Astrocyte (in vitro differentiated cells and primary cell): ENCODE measurements at regions not wholly inside any gene's neighbourhood (a gene's known extent, or its start where the extent isn't known, plus 50 kb on each side); places are given as distances from the start of the nearest gene placed in this dataset.

Source experiments
- DNase-seq: peaks from one replicate; pipeline ENCODE4 v3.0.0-alpha.2; 2010; ENCODE audit warnings: low read depth
- FAIRE-seq: peaks from 2 replicates; lab custom pipeline; 2011; peaks lifted over from hg19 to GRCh38; lab: Jason Lieb, UNC
- H2AFZ ChIP-seq: 2 replicates; pipeline ENCODE4 v1.6.0; 2012; ENCODE audit warnings: low read depth, low read length, inconsistent platforms
- H3K27ac ChIP-seq: 2 replicates; pipeline ENCODE4 v1.5.1; 2011; ENCODE audit warnings: low read depth, low read length, inconsistent platforms
- H3K27me3 ChIP-seq: 2 replicates; pipeline ENCODE4 v1.6.0; 2011; ENCODE audit warnings: low read length, inconsistent platforms; ENCODE audit not compliant: insufficient read depth
- H3K36me3 ChIP-seq: 2 replicates; pipeline ENCODE4 v1.5.1; 2011; ENCODE audit warnings: low read length, inconsistent platforms; ENCODE audit not compliant: insufficient read depth
- H3K4me1 ChIP-seq: 2 replicates; pipeline ENCODE4 v1.5.1; 2011; ENCODE audit warnings: low read length, inconsistent platforms; ENCODE audit not compliant: insufficient read depth
- H3K4me2 ChIP-seq: 2 replicates; pipeline ENCODE4 v1.6.0; 2012; ENCODE audit warnings: low read length, inconsistent platforms
- H3K4me3 ChIP-seq: 2 replicates; pipeline ENCODE4 v1.5.1; 2011; ENCODE audit warnings: low read depth, mild to moderate bottlenecking, low read length, inconsistent platforms; ENCODE audit not compliant: insufficient read depth
- H3K79me2 ChIP-seq: 2 replicates; pipeline ENCODE4 v1.6.0; 2012; ENCODE audit warnings: mild to moderate bottlenecking, low read length, inconsistent platforms; ENCODE audit not compliant: insufficient read depth
- H3K9ac ChIP-seq: 2 replicates; pipeline ENCODE4 v1.6.0; 2012; ENCODE audit warnings: mild to moderate bottlenecking, low read length, inconsistent platforms
- H3K9me3 ChIP-seq: 2 replicates; pipeline ENCODE4 v1.5.1; 2012; ENCODE audit warnings: low read depth, mild to moderate bottlenecking, low read length, inconsistent platforms; ENCODE audit not compliant: insufficient read depth
- H4K20me1 ChIP-seq: 2 replicates; pipeline ENCODE4 v1.6.0; 2012; ENCODE audit warnings: low read length, inconsistent platforms; ENCODE audit not compliant: insufficient read depth
- H3K27ac Mint-ChIP-seq: one replicate; pipeline ENCODE4 v1.8.0; 2021; ENCODE audit warnings: mild to moderate bottlenecking, mixed read lengths; ENCODE audit not compliant: unreplicated experiment
- H3K27me3 Mint-ChIP-seq: one replicate; pipeline ENCODE4 v1.8.0; 2021; ENCODE audit warnings: low read depth, mixed read lengths; ENCODE audit not compliant: unreplicated experiment
- H3K36me3 Mint-ChIP-seq: one replicate; pipeline ENCODE4 v1.8.0; 2021; ENCODE audit warnings: low read depth, mixed read lengths; ENCODE audit not compliant: unreplicated experiment
- H3K4me1 Mint-ChIP-seq: one replicate; pipeline ENCODE4 v1.8.0; 2021; ENCODE audit warnings: low read depth, mixed read lengths; ENCODE audit not compliant: unreplicated experiment
- H3K4me3 Mint-ChIP-seq: one replicate; pipeline ENCODE4 v1.8.0; 2021; ENCODE audit warnings: mild to moderate bottlenecking, moderate library complexity, mixed read lengths; ENCODE audit not compliant: unreplicated experiment
- H3K9me3 Mint-ChIP-seq: one replicate; pipeline ENCODE4 v1.8.0; 2021; ENCODE audit warnings: mild to moderate bottlenecking, mixed read lengths; ENCODE audit not compliant: unreplicated experiment
- CTCF ChIP-seq: IDR thresholded peaks from 2 replicates; pipeline ENCODE4 v1.5.1; 2011; ENCODE audit warnings: low read depth, mild to moderate bottlenecking, inconsistent platforms, low read length, moderate library complexity; ENCODE audit not compliant: insufficient read depth
- EZH2 ChIP-seq: IDR thresholded peaks from 2 replicates; pipeline ENCODE4 v1.6.1; 2012; ENCODE audit warnings: mild to moderate bottlenecking, low read length, inconsistent platforms; ENCODE audit not compliant: insufficient read depth

DNA sequence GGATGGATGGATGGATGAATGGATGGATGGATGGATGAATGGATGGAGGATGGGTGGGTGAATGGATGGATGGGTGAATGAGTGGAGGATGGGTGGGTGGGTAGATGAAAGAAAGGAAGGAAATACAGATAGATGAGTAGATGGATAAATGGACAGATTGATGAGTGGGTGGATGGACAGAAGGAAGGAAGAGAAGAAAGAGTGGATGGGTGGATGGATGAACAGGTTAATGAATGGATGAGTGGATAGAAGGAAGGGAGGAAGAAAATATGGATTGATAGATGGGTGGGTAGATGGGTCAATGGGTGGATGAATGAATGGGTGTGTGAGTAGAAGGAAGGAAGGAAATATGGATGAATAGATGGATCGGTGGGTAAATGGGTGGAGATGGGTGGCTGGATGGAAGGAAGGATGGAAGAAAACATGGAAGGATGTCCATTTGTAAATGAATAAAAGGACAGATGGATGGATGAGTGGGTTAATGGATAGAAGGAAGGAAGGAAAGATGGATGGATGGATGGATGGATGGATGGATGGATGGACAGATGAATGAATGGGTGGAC, 97.3 kb upstream of the TNRC6C start:
- H3K36me3 ChIP-seq: no peaks in the 10 kb centered on the region
- H3K27me3 Mint-ChIP-seq: peaks cover 78% of the 10 kb centered on the region
- no peaks in the 10 kb centered on the region for H3K4me1 Mint-ChIP-seq
- no peak overlapping the region for H3K27ac Mint-ChIP-seq
- no peak overlapping the region for H3K4me2 ChIP-seq
- no peaks in the 10 kb centered on the region for H3K9me3 ChIP-seq
- peaks cover 18% of the 10 kb centered on the region for H3K27me3 ChIP-seq
- H3K4me1 ChIP-seq: no peaks in the 10 kb centered on the region
- TF ChIP-seq EZH2: no peak
- no peak for TF ChIP-seq CTCF
- no peak overlapping the region for H3K27ac ChIP-seq
- H2AFZ ChIP-seq: no peak overlapping the region
- FAIRE-seq: no peak
- H3K4me3 ChIP-seq: no peak overlapping the region
- H3K36me3 Mint-ChIP-seq: no peaks in the 10 kb centered on the region
- H4K20me1 ChIP-seq: no peaks in the 10 kb centered on the region
- no peak for DNase-seq
- H3K4me3 Mint-ChIP-seq: no peak overlapping the region
- peaks cover 7% of the 10 kb centered on the region for H3K9me3 Mint-ChIP-seq
- H3K79me2 ChIP-seq: no peaks in the 10 kb centered on the region
- no peak overlapping the region for H3K9ac ChIP-seq

DNA sequence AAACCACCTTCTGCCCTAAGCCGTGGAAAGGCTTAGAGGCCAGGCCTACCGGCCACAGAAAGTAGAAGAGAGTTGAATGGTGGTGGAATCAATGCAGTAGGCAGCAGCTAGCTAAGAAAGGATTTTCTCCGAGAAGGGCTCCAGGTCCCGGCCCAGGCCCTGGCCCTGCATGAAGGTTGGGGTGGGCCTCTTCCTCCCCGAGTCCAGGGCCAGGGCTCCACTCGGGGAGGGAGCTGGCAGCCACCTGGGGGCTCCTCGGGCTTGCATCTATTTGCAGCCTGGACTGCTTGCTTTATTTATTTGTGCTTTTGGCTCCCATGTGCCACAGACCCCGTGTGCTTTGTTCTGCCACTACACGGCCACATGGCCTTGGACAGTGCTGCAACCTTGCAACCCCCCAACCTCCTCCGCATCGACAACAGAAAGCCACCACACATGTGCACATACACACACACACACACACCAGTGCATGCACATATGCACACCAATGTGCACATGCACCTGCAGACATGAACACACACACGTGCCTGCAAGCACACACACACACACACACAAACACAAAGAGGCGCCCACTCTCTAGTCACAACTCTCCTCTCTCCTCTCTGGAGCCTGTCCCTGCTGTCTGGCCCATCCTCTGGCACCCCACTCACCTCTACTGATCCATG, 96.4 kb upstream of the TNRC6C start:
- Histone ChIP-seq H4K20me1 (no peaks in the 10 kb centered on the region), H3K27ac (no peak overlapping the region), H3K36me3 (no peaks in the 10 kb centered on the region), H3K9me3 (no peaks in the 10 kb centered on the region), H3K27me3 (peaks cover 16% of the 10 kb centered on the region), H3K4me2 (no peak overlapping the region), H3K4me3 (no peak overlapping the region), H3K79me2 (no peaks in the 10 kb centered on the region), H3K4me1 (no peaks in the 10 kb centered on the region), H2AFZ (no peak overlapping the region), H3K9ac (no peak overlapping the region)
- TF ChIP-seq EZH2 (no peak), CTCF (no peak)
- FAIRE-seq (no peak), DNase-seq (no peak)
- no peak overlapping the region for H3K27ac Mint-ChIP-seq
- no peaks in the 10 kb centered on the region for H3K36me3 Mint-ChIP-seq
- H3K4me3 Mint-ChIP-seq: no peak overlapping the region
- H3K9me3 Mint-ChIP-seq: peaks cover 7% of the 10 kb centered on the region
- no peaks in the 10 kb centered on the region for H3K4me1 Mint-ChIP-seq
- H3K27me3 Mint-ChIP-seq: peaks cover 84% of the 10 kb centered on the region
